ENCODE measurements at regions not wholly inside any gene's neighbourhood (a gene's known extent, or its start where the extent isn't known, plus 50 kb on each side); places are given as distances from the start of the nearest gene placed in this dataset.

GRCh38 chr2:19078709-19079108 is 279.7 kb downstream of the OSR1 start:
- Histone ChIP-seq H4K20me1 (ENCODE audit: control insufficient read depth, extremely low read depth, insufficient read depth, low read length) (no peaks in the 10 kb centered on the region), H2AFZ (ENCODE audit: control insufficient read depth, low read length) (no peak overlapping the region), H3K27ac (ENCODE audit: control insufficient read depth, insufficient read depth, low read length) (no peak overlapping the region), H3K9ac (ENCODE audit: control insufficient read depth, extremely low read depth, insufficient read depth, low read length) (no peak overlapping the region), H3K9me3 (ENCODE audit: control insufficient read depth, low read depth, low read length) (no peaks in the 10 kb centered on the region), H3K4me1 (ENCODE audit: control insufficient read depth, extremely low read depth, insufficient read depth, low read length) (peaks cover 5% of the 10 kb centered on the region), H3K4me3 (ENCODE audit: control insufficient read depth in 2 of 3, extremely low read depth in 1 of 3, insufficient read depth in 2 of 3, low read depth in 1 of 3, low read length in 3 of 3) (no peak overlapping the region), H3K79me2 (ENCODE audit: control insufficient read depth, insufficient read depth, low read length) (no peaks in the 10 kb centered on the region), H3K4me2 (ENCODE audit: control insufficient read depth, extremely low read depth, insufficient read depth, low read depth, low read length) (no peak overlapping the region), H3K9me1 (ENCODE audit: control insufficient read depth, extremely low read depth, insufficient read depth, low read length) (peaks cover 2% of the 10 kb centered on the region), H3K36me3 (ENCODE audit: control insufficient read depth in 2 of 2, extremely low read depth in 1 of 2, insufficient read depth in 2 of 2, low read length in 2 of 2) (no peaks in the 10 kb centered on the region), H3K27me3 (ENCODE audit: control insufficient read depth, extremely low read depth, insufficient read depth, low read length) (no peaks in the 10 kb centered on the region)
- no peak for DNase-seq (ENCODE audit: low read depth, low spot score)
- FAIRE-seq, result no peak
- dilution Hi-C loops (cut with MboI; ENCODE audit: extremely low pct_ligation_motif_present, low sequenced_read_pairs), result no loop called here
- TF ChIP-seq EZH2 (IDR thresholded peaks at IDR 0.05; ENCODE audit: low read length) (no peak), CTCF (optimal IDR thresholded peaks at IDR 0.05 in 1 of 3, IDR thresholded peaks at IDR 0.05 in 1 of 3, conservative IDR thresholded peaks at IDR 0.05 in 1 of 3; ENCODE audit: extremely low read depth in 1 of 3, insufficient read depth in 2 of 3, low read length in 3 of 3) (no peak)

- FAIRE-seq, result peak; percentile 85
Measured at GRCh38 chr2:19073522-19073921, 284.9 kb downstream of the OSR1 start.

More at GRCh38 chr2:19073522-19073921, 284.9 kb downstream of the OSR1 start:
- H3K36me3 ChIP-seq (ENCODE audit: control insufficient read depth in 2 of 2, extremely low read depth in 1 of 2, insufficient read depth in 2 of 2, low read length in 2 of 2), result no peaks in the 10 kb centered on the region
- peaks cover 2% of the 10 kb centered on the region for H3K9me1 ChIP-seq (ENCODE audit: control insufficient read depth, extremely low read depth, insufficient read depth, low read length)
- H3K4me1 ChIP-seq (ENCODE audit: control insufficient read depth, extremely low read depth, insufficient read depth, low read length), result peaks cover 18% of the 10 kb centered on the region
- no peak overlapping the region for H3K9ac ChIP-seq (ENCODE audit: control insufficient read depth, extremely low read depth, insufficient read depth, low read length)
- dilution Hi-C loops (cut with MboI; ENCODE audit: extremely low pct_ligation_motif_present, low sequenced_read_pairs), result no loop called here
- H3K9me3 ChIP-seq (ENCODE audit: control insufficient read depth, low read depth, low read length), result no peaks in the 10 kb centered on the region
- H3K79me2 ChIP-seq (ENCODE audit: control insufficient read depth, insufficient read depth, low read length), result no peaks in the 10 kb centered on the region
- no peak for TF ChIP-seq EZH2 (IDR thresholded peaks at IDR 0.05; ENCODE audit: low read length)
- no peak for TF ChIP-seq CTCF (optimal IDR thresholded peaks at IDR 0.05 in 1 of 3, IDR thresholded peaks at IDR 0.05 in 1 of 3, conservative IDR thresholded peaks at IDR 0.05 in 1 of 3; ENCODE audit: extremely low read depth in 1 of 3, insufficient read depth in 2 of 3, low read length in 3 of 3)
- peak overlapping the region; percentile 57 for H3K27ac ChIP-seq (ENCODE audit: control insufficient read depth, insufficient read depth, low read length)
- no peaks in the 10 kb centered on the region for H3K27me3 ChIP-seq (ENCODE audit: control insufficient read depth, extremely low read depth, insufficient read depth, low read length)
- peak; percentile 81 for DNase-seq (ENCODE audit: low read depth, low spot score)
- H3K4me3 ChIP-seq (ENCODE audit: control insufficient read depth in 2 of 3, extremely low read depth in 1 of 3, insufficient read depth in 2 of 3, low read depth in 1 of 3, low read length in 3 of 3), result no peak overlapping the region
- peak overlapping the region; percentile 47 for H3K4me2 ChIP-seq (ENCODE audit: control insufficient read depth, extremely low read depth, insufficient read depth, low read depth, low read length)
- H2AFZ ChIP-seq (ENCODE audit: control insufficient read depth, low read length), result peak overlapping the region; percentile 37
- H4K20me1 ChIP-seq (ENCODE audit: control insufficient read depth, extremely low read depth, insufficient read depth, low read length), result no peaks in the 10 kb centered on the region

Data from keratinocyte (primary cell).